ENCODE measurements at regions not wholly inside any gene's neighbourhood (a gene's known extent, or its start where the extent isn't known, plus 50 kb on each side); places are given as distances from the start of the nearest gene placed in this dataset.

GRCh38 chr7:132638000-132638399, 61.7 kb upstream of the PLXNA4 start:
- TF ChIP-seq RFX5 (IDR thresholded peaks at IDR 0.05) = no peak
- TF ChIP-seq, protein P1, sequence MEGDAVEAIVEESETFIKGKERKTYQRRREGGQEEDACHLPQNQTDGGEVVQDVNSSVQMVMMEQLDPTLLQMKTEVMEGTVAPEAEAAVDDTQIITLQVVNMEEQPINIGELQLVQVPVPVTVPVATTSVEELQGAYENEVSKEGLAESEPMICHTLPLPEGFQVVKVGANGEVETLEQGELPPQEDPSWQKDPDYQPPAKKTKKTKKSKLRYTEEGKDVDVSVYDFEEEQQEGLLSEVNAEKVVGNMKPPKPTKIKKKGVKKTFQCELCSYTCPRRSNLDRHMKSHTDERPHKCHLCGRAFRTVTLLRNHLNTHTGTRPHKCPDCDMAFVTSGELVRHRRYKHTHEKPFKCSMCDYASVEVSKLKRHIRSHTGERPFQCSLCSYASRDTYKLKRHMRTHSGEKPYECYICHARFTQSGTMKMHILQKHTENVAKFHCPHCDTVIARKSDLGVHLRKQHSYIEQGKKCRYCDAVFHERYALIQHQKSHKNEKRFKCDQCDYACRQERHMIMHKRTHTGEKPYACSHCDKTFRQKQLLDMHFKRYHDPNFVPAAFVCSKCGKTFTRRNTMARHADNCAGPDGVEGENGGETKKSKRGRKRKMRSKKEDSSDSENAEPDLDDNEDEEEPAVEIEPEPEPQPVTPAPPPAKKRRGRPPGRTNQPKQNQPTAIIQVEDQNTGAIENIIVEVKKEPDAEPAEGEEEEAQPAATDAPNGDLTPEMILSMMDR (IDR thresholded peaks at IDR 0.05) = no peak
- TF ChIP-seq POLR2AphosphoS2 (conservative IDR thresholded peaks at IDR 0.05; ENCODE audit: low read length) = no peak
- no peak for TF ChIP-seq SMC3 (IDR thresholded peaks at IDR 0.05)
- TF ChIP-seq JUN (IDR thresholded peaks at IDR 0.05) = no peak
- no peak for TF ChIP-seq POLR2A (IDR thresholded peaks at IDR 0.05; ENCODE audit: low read length)
- no peak for TF ChIP-seq BHLHE40 (IDR thresholded peaks at IDR 0.05; ENCODE audit: low read depth, low read length)
- no peak for TF ChIP-seq EHMT2 (IDR thresholded peaks at IDR 0.05; ENCODE audit: low read depth)
- TF ChIP-seq EP300 (IDR thresholded peaks at IDR 0.05) = no peak
- no peak for TF ChIP-seq TFCP2L1 (CRISPR knock-in tag; IDR thresholded peaks at IDR 0.05)

Data from A549 (cell line).